ENCODE measurements at regions not wholly inside any gene's neighbourhood (a gene's known extent, or its start where the extent isn't known, plus 50 kb on each side); places are given as distances from the start of the nearest gene placed in this dataset.
A peak's percentile ranks its signal among the peaks of the same experiment; 100 is the strongest.

DNA sequence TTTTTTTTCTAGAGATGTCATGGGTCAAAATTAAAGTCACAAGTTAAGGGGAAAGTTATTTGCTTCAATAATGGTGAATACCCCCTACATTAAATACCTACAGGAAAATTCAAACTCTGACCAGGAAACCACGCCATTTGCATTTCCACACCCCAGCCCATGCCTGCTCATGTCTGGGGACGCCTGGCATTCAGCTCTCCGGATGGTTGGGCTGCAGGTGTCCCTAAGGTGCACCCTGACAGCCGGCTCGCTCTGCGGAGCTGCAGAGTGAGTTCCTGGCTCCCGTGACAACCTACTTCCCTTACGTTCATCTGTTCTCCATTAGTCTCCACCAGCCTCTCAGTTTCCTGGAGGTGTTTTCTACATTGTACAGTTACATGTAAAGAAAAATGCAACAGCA is 122.7 kb upstream of the RIOK3 start:
- H3K36me3 Mint-ChIP-seq (ENCODE audit: low read depth) = peaks cover 9% of the 10 kb centered on the region
- CTCF ChIA-PET = interaction anchor here (0.7 kb wide), 1 partner anchor 568 kb away, joined by 3 read pairs; no protein-coding TSS in a partner anchor
- ATAC-seq (no peak), DNase-seq (no peak)
- H3K27me3 Mint-ChIP-seq = no peaks in the 10 kb centered on the region
- H3K27ac Mint-ChIP-seq = no peak overlapping the region
- no peaks in the 10 kb centered on the region for H3K9me3 Mint-ChIP-seq (ENCODE audit: low read depth)
- H3K4me1 Mint-ChIP-seq = no peaks in the 10 kb centered on the region
- no peak overlapping the region for H3K4me3 Mint-ChIP-seq
- intact Hi-C loops (cut with DNase I, micrococcal nuclease) = no loop called here
- POLR2A ChIA-PET = no interaction called here

- Mint-ChIP-seq H3K9me3 (ENCODE audit: low read depth) (no peaks in the 10 kb centered on the region), H3K27me3 (no peaks in the 10 kb centered on the region), H3K4me1 (peaks cover 6% of the 10 kb centered on the region), H3K27ac (no peak overlapping the region), H3K36me3 (ENCODE audit: low read depth) (peaks cover 10% of the 10 kb centered on the region), H3K4me3 (no peak overlapping the region)
- intact Hi-C loops (cut with DNase I, micrococcal nuclease) = no loop called here
- ChIA-PET POLR2A (no interaction called here), CTCF (no interaction called here)
- DNase-seq (no peak), ATAC-seq (no peak)
Measured at GRCh38 chr18:23331091-23331920, 121.8 kb upstream of the RIOK3 start.

DNA sequence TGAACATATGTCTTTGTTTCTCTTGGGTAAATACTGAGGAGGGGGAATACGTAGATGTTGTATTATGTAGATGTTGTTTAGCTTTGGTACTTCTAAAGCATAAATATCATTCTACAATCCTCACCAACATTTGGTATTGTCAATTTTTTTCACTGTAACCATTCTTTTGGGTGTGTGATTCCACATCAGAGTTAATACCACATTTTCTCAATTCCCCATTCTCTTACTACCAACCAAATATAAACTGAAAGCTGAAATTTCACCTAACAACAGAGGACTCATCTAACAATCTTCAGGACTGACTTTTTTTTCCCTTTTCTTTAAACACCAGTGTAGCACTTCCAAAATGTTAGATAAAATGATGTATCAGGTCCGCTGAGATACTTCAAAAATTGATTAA is 120.7 kb upstream of the RIOK3 start:
- POLR2A ChIA-PET = no interaction called here

DNA sequence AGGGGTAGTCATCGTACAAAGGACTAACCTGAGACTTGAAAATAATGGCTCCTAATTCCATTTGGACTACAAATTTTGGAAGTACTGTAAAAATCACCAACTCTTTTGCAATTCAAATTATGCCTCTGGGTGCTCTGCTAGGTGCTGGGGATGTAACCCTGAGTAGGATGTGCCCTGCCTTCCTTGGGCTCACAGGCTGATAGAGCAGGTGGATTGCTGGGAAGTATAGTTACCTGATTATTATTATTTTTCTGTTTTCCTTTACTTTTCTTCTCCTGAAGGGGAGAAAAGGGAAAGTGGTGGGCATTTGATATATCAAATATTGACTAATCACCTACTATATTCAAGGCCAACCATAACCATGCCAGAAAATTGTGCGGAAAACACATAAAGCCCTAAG is 119.3 kb upstream of the RIOK3 start:
- POLR2A ChIA-PET = no interaction called here
- H3K4me1 Mint-ChIP-seq = peaks cover 12% of the 10 kb centered on the region
- ATAC-seq (no peak), DNase-seq (no peak)
- H3K4me3 Mint-ChIP-seq = no peak overlapping the region
- intact Hi-C loops (cut with DNase I, micrococcal nuclease) = no loop called here
- H3K27ac Mint-ChIP-seq = no peak overlapping the region
- H3K27me3 Mint-ChIP-seq = no peaks in the 10 kb centered on the region
- peaks cover 10% of the 10 kb centered on the region for H3K36me3 Mint-ChIP-seq (ENCODE audit: low read depth)
- H3K9me3 Mint-ChIP-seq (ENCODE audit: low read depth) = no peaks in the 10 kb centered on the region
- CTCF ChIA-PET = no interaction called here

More for the DNA sequence above, 120.7 kb upstream of the RIOK3 start:
- intact Hi-C loops (cut with DNase I, micrococcal nuclease) = no loop called here
- no peak overlapping the region for H3K4me3 Mint-ChIP-seq
- no peak for DNase-seq
- CTCF ChIA-PET = no interaction called here
- H3K36me3 Mint-ChIP-seq (ENCODE audit: low read depth) = peaks cover 10% of the 10 kb centered on the region
- no peaks in the 10 kb centered on the region for H3K27me3 Mint-ChIP-seq
- H3K4me1 Mint-ChIP-seq = peaks cover 12% of the 10 kb centered on the region
- ATAC-seq = no peak
- no peak overlapping the region for H3K27ac Mint-ChIP-seq
- no peaks in the 10 kb centered on the region for H3K9me3 Mint-ChIP-seq (ENCODE audit: low read depth)

DNA sequence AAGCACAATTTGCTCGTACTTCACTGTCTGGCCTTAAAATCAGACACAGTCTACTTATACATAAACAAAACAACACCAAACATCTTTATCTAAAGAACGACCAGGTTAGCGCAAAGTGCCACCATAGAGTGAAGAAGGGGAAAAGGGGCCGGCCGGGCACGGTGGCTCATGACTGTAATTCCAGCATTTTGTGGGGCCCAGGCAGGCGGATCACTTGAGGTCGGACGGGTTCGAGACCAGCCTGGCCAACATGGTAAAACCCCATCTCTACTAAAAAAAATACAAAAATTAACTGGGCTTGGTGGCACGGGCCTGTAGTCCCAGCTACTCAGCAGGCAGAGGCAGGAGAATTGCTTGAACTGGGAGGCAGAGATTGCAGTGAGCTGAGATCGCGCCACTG is 118.5 kb upstream of the RIOK3 start:
- Mint-ChIP-seq H3K4me1 (peaks cover 12% of the 10 kb centered on the region), H3K36me3 (ENCODE audit: low read depth) (peaks cover 7% of the 10 kb centered on the region), H3K27ac (no peak overlapping the region), H3K9me3 (ENCODE audit: low read depth) (no peaks in the 10 kb centered on the region), H3K27me3 (no peaks in the 10 kb centered on the region), H3K4me3 (no peak overlapping the region)
- intact Hi-C loops (cut with DNase I, micrococcal nuclease) = no loop called here
- ChIA-PET POLR2A (no interaction called here), CTCF (no interaction called here)
- ATAC-seq (no peak), DNase-seq (no peak)

- H3K9me3 Mint-ChIP-seq (ENCODE audit: low read depth) = no peaks in the 10 kb centered on the region
- POLR2A ChIA-PET = no interaction called here
- no peak overlapping the region for H3K4me3 Mint-ChIP-seq
- no peak for DNase-seq
- ATAC-seq = no peak
- no peaks in the 10 kb centered on the region for H3K27me3 Mint-ChIP-seq
- CTCF ChIA-PET = interaction anchor here (0.7 kb wide), 2 partner anchors 43 to 79 kb away, joined by 3 to 4 read pairs; no protein-coding TSS in a partner anchor
- H3K27ac Mint-ChIP-seq = no peak overlapping the region
- peaks cover 1% of the 10 kb centered on the region for H3K36me3 Mint-ChIP-seq (ENCODE audit: low read depth)
- H3K4me1 Mint-ChIP-seq = peaks cover 23% of the 10 kb centered on the region
- intact Hi-C loops (cut with DNase I, micrococcal nuclease) = no loop called here
Measured at GRCh38 chr18:23336101-23336500, 117.0 kb upstream of the RIOK3 start.

- CTCF ChIA-PET = interaction anchor here (0.5 kb wide), 1 partner anchor 348 kb away, joined by 4 read pairs; no protein-coding TSS in a partner anchor
Measured at GRCh38 chr18:23337599-23338444, 115.3 kb upstream of the RIOK3 start.

GRCh38 chr18:23340661-23341060 is 112.4 kb upstream of the RIOK3 start:
- CTCF ChIA-PET = interaction anchor here (0.6 kb wide), 1 partner anchor 69 kb away, joined by 3 read pairs; no protein-coding TSS in a partner anchor
- DNase-seq (no peak), ATAC-seq (no peak)
- Mint-ChIP-seq H3K4me1 (peaks cover 37% of the 10 kb centered on the region), H3K27me3 (no peaks in the 10 kb centered on the region), H3K27ac (peak overlapping the region; percentile 84), H3K9me3 (ENCODE audit: low read depth) (no peaks in the 10 kb centered on the region), H3K4me3 (no peak overlapping the region), H3K36me3 (ENCODE audit: low read depth) (peaks cover 8% of the 10 kb centered on the region)
- intact Hi-C loops (cut with DNase I, micrococcal nuclease) = loop anchor here in 1 of 2 experiments (1.0 to 2.0 kb wide), 2 partner anchors 36 to 109 kb away; no protein-coding TSS in a partner anchor
- POLR2A ChIA-PET = no interaction called here

More at GRCh38 chr18:23337599-23338444, 115.3 kb upstream of the RIOK3 start:
- intact Hi-C loops (cut with DNase I, micrococcal nuclease) = no loop called here
- no peak for DNase-seq
- Mint-ChIP-seq H3K36me3 (ENCODE audit: low read depth) (peaks cover 1% of the 10 kb centered on the region), H3K9me3 (ENCODE audit: low read depth) (no peaks in the 10 kb centered on the region), H3K27me3 (no peaks in the 10 kb centered on the region), H3K4me1 (peaks cover 37% of the 10 kb centered on the region), H3K4me3 (no peak overlapping the region), H3K27ac (no peak overlapping the region)
- POLR2A ChIA-PET = no interaction called here
- ATAC-seq = no peak

DNA sequence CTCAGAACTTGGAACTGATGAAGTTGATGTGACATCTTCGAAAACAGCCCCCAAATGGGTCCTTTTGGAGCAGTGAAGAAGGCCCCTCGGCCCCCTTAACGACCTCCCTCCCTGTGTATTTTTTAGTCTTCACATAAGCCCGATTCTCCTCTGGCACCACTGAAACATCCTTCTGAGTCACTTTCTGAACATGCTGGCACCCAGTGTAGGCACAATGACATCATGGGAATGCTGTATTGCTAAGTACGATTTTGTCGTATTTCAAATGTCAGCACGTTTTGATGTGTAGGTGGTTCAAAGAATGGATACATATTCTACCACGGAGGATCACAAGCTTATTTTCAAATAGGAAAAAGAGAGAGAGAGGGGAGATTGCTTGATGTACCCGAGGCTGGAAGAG is 111.7 kb upstream of the RIOK3 start:
- ATAC-seq (peak; percentile 74), DNase-seq (peak; percentile 42)
- Mint-ChIP-seq H3K4me1 (peaks cover 32% of the 10 kb centered on the region), H3K9me3 (ENCODE audit: low read depth) (no peaks in the 10 kb centered on the region), H3K27me3 (no peaks in the 10 kb centered on the region), H3K36me3 (ENCODE audit: low read depth) (peaks cover 8% of the 10 kb centered on the region), H3K27ac (peak overlapping the region; percentile 84), H3K4me3 (no peak overlapping the region)
- POLR2A ChIA-PET = no interaction called here
- intact Hi-C loops (cut with DNase I, micrococcal nuclease) = loop anchor here in 1 of 2 experiments (1.0 to 2.0 kb wide), 2 partner anchors 35 to 110 kb away; no protein-coding TSS in a partner anchor
- CTCF ChIA-PET = no interaction called here

DNA sequence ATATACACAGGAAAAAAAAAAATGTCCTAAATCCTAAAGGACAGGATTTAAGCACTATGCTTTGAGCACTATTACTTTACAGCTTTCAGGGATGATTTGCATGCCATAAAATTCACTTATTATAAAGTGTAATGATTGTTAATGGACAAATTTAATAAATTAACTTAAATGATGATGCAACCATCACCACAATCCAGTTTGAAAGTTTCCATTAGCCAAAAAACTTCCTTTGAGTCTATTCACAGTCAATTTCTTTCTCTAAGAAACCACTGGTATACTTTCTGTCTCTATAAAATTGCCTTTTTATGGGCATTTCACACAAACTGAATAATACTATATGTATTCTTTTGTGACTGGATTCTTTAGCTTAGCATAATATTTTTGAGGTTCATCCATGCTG is 111.1 kb upstream of the RIOK3 start:
- Mint-ChIP-seq H3K27ac (peak overlapping the region; percentile 84), H3K4me1 (peaks cover 26% of the 10 kb centered on the region), H3K27me3 (no peaks in the 10 kb centered on the region), H3K9me3 (ENCODE audit: low read depth) (no peaks in the 10 kb centered on the region), H3K4me3 (no peak overlapping the region), H3K36me3 (ENCODE audit: low read depth) (peaks cover 9% of the 10 kb centered on the region)
- ChIA-PET POLR2A (no interaction called here), CTCF (interaction anchor here (0.7 kb wide), 1 partner anchor 212 kb away, joined by 3 read pairs; no protein-coding TSS in a partner anchor)
- no peak for DNase-seq
- intact Hi-C loops (cut with DNase I, micrococcal nuclease) = loop anchor here in 1 of 2 experiments (1.0 to 2.0 kb wide), 2 partner anchors 35 to 111 kb away; no protein-coding TSS in a partner anchor
- no peak for ATAC-seq

- Mint-ChIP-seq H3K27ac (no peak overlapping the region), H3K36me3 (ENCODE audit: low read depth) (peaks cover 9% of the 10 kb centered on the region), H3K9me3 (ENCODE audit: low read depth) (no peaks in the 10 kb centered on the region), H3K4me3 (no peak overlapping the region), H3K4me1 (peaks cover 26% of the 10 kb centered on the region), H3K27me3 (no peaks in the 10 kb centered on the region)
- ATAC-seq (peak; percentile 64), DNase-seq (no peak)
- CTCF ChIA-PET = interaction anchor here (0.7 kb wide), 1 partner anchor 212 kb away, joined by 3 read pairs; no protein-coding TSS in a partner anchor
- intact Hi-C loops (cut with DNase I, micrococcal nuclease) = no loop called here
- POLR2A ChIA-PET = no interaction called here
Measured at GRCh38 chr18:23342506-23342905, 110.6 kb upstream of the RIOK3 start.
